Mesenchymal stem cell (in vitro differentiated cells and primary cell): ENCODE measurements at regions not wholly inside any gene's neighbourhood (a gene's known extent, or its start where the extent isn't known, plus 50 kb on each side); places are given as distances from the start of the nearest gene placed in this dataset.

ENCODE experiments used
- DNase-seq: peaks from one replicate; pipeline ENCODE4 v3.0.0-alpha.2; 2013
- H2AFZ ChIP-seq: one replicate; pipeline ENCODE4 v1.6.1; 2013; ENCODE audit warnings: low read depth, mild to moderate bottlenecking, control low read depth, inconsistent platforms, low read length, moderate library complexity
- H2AK5ac ChIP-seq: 2 replicates; pipeline ENCODE4 v1.6.1; 2013; ENCODE audit warnings: low read length, moderate library complexity, mild to moderate bottlenecking, inconsistent platforms; ENCODE audit not compliant: severe bottlenecking
- H2BK120ac ChIP-seq: one replicate; pipeline ENCODE4 v1.6.1; 2013; ENCODE audit warnings: low read depth, mild to moderate bottlenecking, inconsistent platforms, low read length, moderate library complexity
- H2BK12ac ChIP-seq, 2 experiments: one replicate each; pipeline ENCODE4 v1.6.1; 2013; ENCODE audit warnings: inconsistent platforms in 2 of 2, low read length in 2 of 2, mild to moderate bottlenecking in 2 of 2, moderate library complexity in 2 of 2, control low read depth in 1 of 2
- H2BK15ac ChIP-seq: one replicate; pipeline ENCODE4 v1.6.1; 2013; ENCODE audit warnings: mild to moderate bottlenecking, low read depth, inconsistent platforms; ENCODE audit not compliant: poor library complexity, severe bottlenecking
- H2BK5ac ChIP-seq: 2 replicates; pipeline ENCODE4 v1.6.1; 2013; ENCODE audit warnings: low read depth, mild to moderate bottlenecking, low read length, control low read depth, inconsistent platforms; ENCODE audit not compliant: poor library complexity, severe bottlenecking
- H3K14ac ChIP-seq, 2 experiments: one replicate each; pipeline ENCODE4 v1.6.1; 2013; ENCODE audit warnings: inconsistent platforms in 2 of 2, low read length in 2 of 2, control low read depth in 1 of 2, mild to moderate bottlenecking in 1 of 2, moderate library complexity in 1 of 2
- H3K18ac ChIP-seq, 2 experiments: one replicate each; pipeline ENCODE4 v1.6.1; 2013; ENCODE audit warnings: inconsistent platforms in 2 of 2, low read length in 2 of 2, control low read depth in 1 of 2, low read depth in 1 of 2, mild to moderate bottlenecking in 1 of 2
- H3K23ac ChIP-seq, 2 experiments: one replicate each; pipeline ENCODE4 v1.6.1; 2013; ENCODE audit warnings: inconsistent platforms in 2 of 2, low read length in 2 of 2, mild to moderate bottlenecking in 2 of 2, moderate library complexity in 2 of 2, control low read depth in 1 of 2
- H3K27ac ChIP-seq: 2 replicates; pipeline ENCODE4 v1.5.1; 2013; ENCODE audit warnings: mild to moderate bottlenecking, moderate library complexity, low read length, control low read depth, inconsistent platforms; ENCODE audit not compliant: poor library complexity, severe bottlenecking
- H3K27me3 ChIP-seq, 2 experiments: 2 replicates each; pipeline versions ENCODE4 v1.6.1 to v1.7.0; 2013; ENCODE audit warnings: low read length in 2 of 2, mild to moderate bottlenecking in 2 of 2, moderate library complexity in 2 of 2, control low read depth in 1 of 2, inconsistent platforms in 1 of 2; ENCODE audit not compliant: control insufficient read depth in 1 of 2, insufficient read depth in 1 of 2
- H3K36me3 ChIP-seq, 2 experiments: 2 replicates each; pipeline versions ENCODE4 v1.6.1 to v1.7.0; 2013; ENCODE audit warnings: low read length in 2 of 2, control low read depth in 1 of 2, inconsistent platforms in 1 of 2, low read depth in 1 of 2, mild to moderate bottlenecking in 1 of 2; ENCODE audit not compliant: insufficient read depth in 2 of 2, control insufficient read depth in 1 of 2
- H3K4ac ChIP-seq, 2 experiments: one replicate each; pipeline ENCODE4 v1.6.1; 2013; ENCODE audit warnings: inconsistent platforms in 2 of 2, low read length in 2 of 2, mild to moderate bottlenecking in 2 of 2, moderate library complexity in 2 of 2, control low read depth in 1 of 2, low read depth in 1 of 2
- H3K4me1 ChIP-seq: 2 replicates; pipeline ENCODE4 v1.6.1; 2013; ENCODE audit warnings: low read depth, low read length, control low read depth; ENCODE audit not compliant: control insufficient read depth, insufficient read depth
- H3K4me2 ChIP-seq: 2 replicates; pipeline ENCODE4 v1.6.1; 2013; ENCODE audit warnings: low read length, mild to moderate bottlenecking, inconsistent platforms; ENCODE audit not compliant: poor library complexity, severe bottlenecking
- H3K4me3 ChIP-seq, 2 experiments: 2 replicates each; pipeline versions ENCODE4 v1.5.1 to v1.7.0; 2013; ENCODE audit warnings: low read length in 2 of 2, mild to moderate bottlenecking in 2 of 2, control low read depth in 1 of 2, low read depth in 1 of 2; ENCODE audit not compliant: insufficient read depth in 1 of 2
- H3K79me1 ChIP-seq: replicated peaks from 2 replicates; pipeline ENCODE4 v1.6.1; 2013; ENCODE audit warnings: mild to moderate bottlenecking, control low read depth, low read length, inconsistent platforms; ENCODE audit not compliant: poor library complexity, severe bottlenecking
- H3K9ac ChIP-seq: 2 replicates; pipeline ENCODE4 v1.7.0; 2013; ENCODE audit warnings: mild to moderate bottlenecking, low read length, moderate library complexity
- H3K9me3 ChIP-seq: 2 replicates; pipeline ENCODE4 v1.7.0; 2013; ENCODE audit warnings: mild to moderate bottlenecking, low read length; ENCODE audit not compliant: control insufficient read depth
- H4K8ac ChIP-seq: one replicate; pipeline ENCODE4 v1.6.1; 2013; ENCODE audit warnings: inconsistent platforms, mild to moderate bottlenecking, low read length, moderate library complexity
- H4K91ac ChIP-seq: one replicate; pipeline ENCODE4 v1.6.1; 2013; ENCODE audit warnings: mild to moderate bottlenecking, low read length, inconsistent platforms
- WGBS: methylation state at CpG from one replicate; pipeline ENCODE4 v1.1.7; 2013; ENCODE audit warnings: mixed read lengths; 5-methylcytosine and 5-hydroxymethylcytosine counted together

- no peak overlapping the region for H3K23ac ChIP-seq
- no peaks in the 10 kb centered on the region for H3K36me3 ChIP-seq
- no peak overlapping the region for H3K14ac ChIP-seq
- no peak overlapping the region for H2AFZ ChIP-seq
- no peaks in the 10 kb centered on the region for H3K79me1 ChIP-seq
- no peak overlapping the region for H3K18ac ChIP-seq
- H2BK12ac ChIP-seq = no peak overlapping the region
- no peaks in the 10 kb centered on the region for H3K4me1 ChIP-seq
- H2BK120ac ChIP-seq = no peak overlapping the region
- no peak overlapping the region for H3K9ac ChIP-seq
- no peak overlapping the region for H3K4ac ChIP-seq
- WGBS = 84% methylated on average over 3 of the region's 3 CpGs
- H2AK5ac ChIP-seq = no peak overlapping the region
- H3K9me3 ChIP-seq = peaks cover 13% of the 10 kb centered on the region
- no peak overlapping the region for H4K91ac ChIP-seq
- H3K4me2 ChIP-seq = no peak overlapping the region
- H3K27me3 ChIP-seq = peaks cover 0 to 85% of the 10 kb centered on the region in 2 experiments
- H3K27ac ChIP-seq = no peak overlapping the region
- H4K8ac ChIP-seq = no peak overlapping the region
- H2BK5ac ChIP-seq = no peak overlapping the region
- no peak for DNase-seq
- no peak overlapping the region for H3K4me3 ChIP-seq
- H2BK15ac ChIP-seq = no peak overlapping the region
These were observed 478.1 kb downstream of the VRK1 start for GRCh38 chr14:97275276-97275675.

GRCh38 chr14:97276573-97276972 lies 479.4 kb downstream of the VRK1 start:
- Histone ChIP-seq H2BK120ac (no peak overlapping the region), H3K36me3 (no peaks in the 10 kb centered on the region), H3K79me1 (no peaks in the 10 kb centered on the region), H4K8ac (no peak overlapping the region), H2BK12ac (no peak overlapping the region), H2BK15ac (no peak overlapping the region), H2AK5ac (no peak overlapping the region), H3K27me3 (peaks cover 0 to 78% of the 10 kb centered on the region in 2 experiments), H3K4me2 (no peak overlapping the region), H4K91ac (no peak overlapping the region), H3K4me3 (no peak overlapping the region), H3K14ac (no peak overlapping the region), H3K4ac (no peak overlapping the region), H2BK5ac (no peak overlapping the region), H3K27ac (no peak overlapping the region), H3K23ac (no peak overlapping the region), H2AFZ (no peak overlapping the region), H3K4me1 (no peaks in the 10 kb centered on the region), H3K9me3 (peaks cover 3% of the 10 kb centered on the region), H3K9ac (no peak overlapping the region), H3K18ac (no peak overlapping the region)
- WGBS = 84% methylated on average over 4 of the region's 4 CpGs
- no peak for DNase-seq

GRCh38 chr14:97277711-97278110 lies 480.5 kb downstream of the VRK1 start:
- Histone ChIP-seq H3K4me3 (no peak overlapping the region), H2BK5ac (no peak overlapping the region), H2BK120ac (no peak overlapping the region), H4K91ac (no peak overlapping the region), H3K18ac (no peak overlapping the region), H3K23ac (no peak overlapping the region), H3K36me3 (no peaks in the 10 kb centered on the region), H2BK15ac (no peak overlapping the region), H3K4ac (no peak overlapping the region), H2BK12ac (no peak overlapping the region), H3K27ac (no peak overlapping the region), H3K4me1 (no peaks in the 10 kb centered on the region), H3K79me1 (no peaks in the 10 kb centered on the region), H4K8ac (no peak overlapping the region), H3K9me3 (peaks cover 3% of the 10 kb centered on the region), H3K4me2 (no peak overlapping the region), H3K27me3 (peaks cover 0 to 68% of the 10 kb centered on the region in 2 experiments), H2AK5ac (no peak overlapping the region), H2AFZ (no peak overlapping the region), H3K9ac (no peak overlapping the region), H3K14ac (no peak overlapping the region)
- no peak for DNase-seq
- 50% methylated on average over 8 of the region's 9 CpGs for WGBS

GRCh38 chr14:97280526-97280925 lies 483.3 kb downstream of the VRK1 start:
- WGBS = 56% methylated on average over 7 of the region's 10 CpGs
- no peak for DNase-seq
- no peak overlapping the region for H3K4ac ChIP-seq

More at GRCh38 chr14:97280526-97280925, 483.3 kb downstream of the VRK1 start:
- Histone ChIP-seq H3K14ac (no peak overlapping the region), H3K36me3 (no peaks in the 10 kb centered on the region), H4K91ac (no peak overlapping the region), H3K9me3 (peaks cover 3% of the 10 kb centered on the region), H4K8ac (no peak overlapping the region), H2BK120ac (no peak overlapping the region), H3K9ac (no peak overlapping the region), H3K18ac (no peak overlapping the region), H3K23ac (no peak overlapping the region), H2BK5ac (no peak overlapping the region), H2AK5ac (no peak overlapping the region), H3K4me3 (no peak overlapping the region), H2BK12ac (no peak overlapping the region), H3K27me3 (peaks cover 0 to 50% of the 10 kb centered on the region in 2 experiments), H2BK15ac (no peak overlapping the region), H3K4me1 (no peaks in the 10 kb centered on the region), H3K79me1 (no peaks in the 10 kb centered on the region), H3K27ac (no peak overlapping the region), H3K4me2 (no peak overlapping the region), H2AFZ (no peak overlapping the region)
